ENCODE measurements at regions not wholly inside any gene's neighbourhood (a gene's known extent, or its start where the extent isn't known, plus 50 kb on each side); places are given as distances from the start of the nearest gene placed in this dataset.

GRCh38 chr9:28155067-28155466 is 581.8 kb upstream of the C9orf72 start:
- no peaks in the 10 kb centered on the region for H3K9me3 ChIP-seq
- no peak overlapping the region for H3K27ac ChIP-seq
- H3K27me3 ChIP-seq, result no peaks in the 10 kb centered on the region
- ATAC-seq, result no peak
- no peaks in the 10 kb centered on the region for H3K4me1 ChIP-seq
- no peak for DNase-seq
- H3K36me3 ChIP-seq, result no peaks in the 10 kb centered on the region
- TF ChIP-seq POLR2A (IDR thresholded peaks at IDR 0.05) (no peak), CTCF (IDR thresholded peaks at IDR 0.05) (no peak)
- H3K4me3 ChIP-seq, result no peak overlapping the region
- intact Hi-C loops (cut with DNase I), result no loop called here

- no peak for TF ChIP-seq POLR2A (IDR thresholded peaks at IDR 0.05)
- no peak for TF ChIP-seq CTCF (IDR thresholded peaks at IDR 0.05)
- Histone ChIP-seq H3K27me3 (no peaks in the 10 kb centered on the region), H3K4me1 (no peaks in the 10 kb centered on the region), H3K4me3 (no peak overlapping the region), H3K9me3 (no peaks in the 10 kb centered on the region), H3K27ac (no peak overlapping the region), H3K36me3 (no peaks in the 10 kb centered on the region)
- DNase-seq (no peak), ATAC-seq (no peak)
- WGBS (ENCODE audit: insufficient coverage, low coverage, low lambda C conversion rate, missing lambda C conversion rate), result 33% methylated on average over 2 of the region's 2 CpGs
- intact Hi-C loops (cut with DNase I), result no loop called here
Observed at GRCh38 chr9:28155671-28156070, 582.4 kb upstream of the C9orf72 start.

GRCh38 chr9:28158451-28158850 is 585.2 kb upstream of the C9orf72 start:
- Histone ChIP-seq H3K4me3 (no peak overlapping the region), H3K27ac (no peak overlapping the region), H3K4me1 (no peaks in the 10 kb centered on the region), H3K27me3 (no peaks in the 10 kb centered on the region), H3K36me3 (no peaks in the 10 kb centered on the region), H3K9me3 (no peaks in the 10 kb centered on the region)
- DNase-seq, result no peak
- no peak for ATAC-seq
- TF ChIP-seq CTCF (IDR thresholded peaks at IDR 0.05) (no peak), POLR2A (IDR thresholded peaks at IDR 0.05) (no peak)
- intact Hi-C loops (cut with DNase I), result no loop called here
- 69% methylated on average over 1 of the region's 1 CpG for WGBS (ENCODE audit: insufficient coverage, low coverage, low lambda C conversion rate, missing lambda C conversion rate)

- no peak overlapping the region for H3K27ac ChIP-seq
- ATAC-seq (no peak), DNase-seq (no peak)
- no peak for TF ChIP-seq POLR2A (IDR thresholded peaks at IDR 0.05)
- no peak for TF ChIP-seq CTCF (IDR thresholded peaks at IDR 0.05)
- intact Hi-C loops (cut with DNase I), result no loop called here
- no peaks in the 10 kb centered on the region for H3K9me3 ChIP-seq
- H3K4me1 ChIP-seq, result no peaks in the 10 kb centered on the region
- WGBS (ENCODE audit: insufficient coverage, low coverage, low lambda C conversion rate, missing lambda C conversion rate), result 42% methylated on average over 3 of the region's 3 CpGs
- H3K36me3 ChIP-seq, result no peaks in the 10 kb centered on the region
- no peak overlapping the region for H3K4me3 ChIP-seq
- H3K27me3 ChIP-seq, result no peaks in the 10 kb centered on the region
Observed at GRCh38 chr9:28163619-28164018, 590.3 kb upstream of the C9orf72 start.

DNA sequence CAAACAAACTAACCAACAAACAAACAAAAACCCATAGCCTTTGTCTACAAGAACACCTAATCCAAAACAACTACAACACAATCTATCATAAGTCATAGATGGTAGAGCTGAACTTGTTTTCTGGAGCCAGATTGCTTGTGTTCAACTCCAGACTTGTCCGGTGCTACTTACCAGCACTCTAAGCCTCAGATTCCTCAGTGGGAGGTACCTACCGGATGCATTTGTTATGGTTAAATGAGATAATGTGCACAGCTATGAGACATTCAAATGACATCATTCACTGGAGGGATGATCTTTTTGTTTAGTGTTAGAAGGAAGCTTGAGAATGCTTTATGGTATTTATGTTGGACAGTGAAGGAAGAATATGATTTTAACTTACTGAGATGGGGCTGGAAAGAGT is 592.9 kb upstream of the C9orf72 start:
- Histone ChIP-seq H3K36me3 (no peaks in the 10 kb centered on the region), H3K27ac (no peak overlapping the region), H3K27me3 (no peaks in the 10 kb centered on the region), H3K4me1 (no peaks in the 10 kb centered on the region), H3K9me3 (no peaks in the 10 kb centered on the region), H3K4me3 (no peak overlapping the region)
- no peak for DNase-seq
- 41% methylated on average over 2 of the region's 2 CpGs for WGBS (ENCODE audit: insufficient coverage, low coverage, low lambda C conversion rate, missing lambda C conversion rate)
- TF ChIP-seq CTCF (IDR thresholded peaks at IDR 0.05) (no peak), POLR2A (IDR thresholded peaks at IDR 0.05) (no peak)
- intact Hi-C loops (cut with DNase I), result no loop called here
- no peak for ATAC-seq

All from right lobe of liver (tissue), 6 donors.